NCI-H1048 (cell line): ENCODE measurements at regions not wholly inside any gene's neighbourhood (a gene's known extent, or its start where the extent isn't known, plus 50 kb on each side); places are given as distances from the start of the nearest gene placed in this dataset.
"Not testable (repeated sequence)": the region's sequence is repeated elsewhere in the genome, so short reads cannot be mapped to it uniquely, and the experiment has no call there.

ENCODE experiments used
- DNase-seq: peaks from one replicate; lab custom pipeline; 2025; lab: John Stamatoyannopoulos, UW

GRCh38 chr4:27121830-27122229 is 261.2 kb downstream of the STIM2 start:
- no peak for DNase-seq

GRCh38 chr4:27123123-27123768 is 262.6 kb downstream of the STIM2 start:
- DNase-seq: no peak

- no peak for DNase-seq
These were observed 263.1 kb downstream of the STIM2 start for GRCh38 chr4:27123769-27124124.

GRCh38 chr4:27126895-27127294 is 266.3 kb downstream of the STIM2 start:
- not testable (repeated sequence) for DNase-seq

GRCh38 chr4:27128443-27128842 is 267.8 kb downstream of the STIM2 start:
- no peak for DNase-seq

GRCh38 chr4:27129871-27130366 is 269.3 kb downstream of the STIM2 start:
- no peak for DNase-seq

GRCh38 chr4:27132497-27132896 is 271.9 kb downstream of the STIM2 start:
- no peak for DNase-seq

- DNase-seq: no peak
These were observed 279.8 kb downstream of the STIM2 start for GRCh38 chr4:27140486-27140885.

- DNase-seq: no peak
These were observed 280.9 kb downstream of the STIM2 start for GRCh38 chr4:27141530-27141929.

GRCh38 chr4:27142841-27143240 is 282.2 kb downstream of the STIM2 start:
- DNase-seq: no peak

- no peak for DNase-seq
These were observed 285.0 kb downstream of the STIM2 start for GRCh38 chr4:27145597-27145996.

- no peak for DNase-seq
These were observed 287.7 kb downstream of the STIM2 start for GRCh38 chr4:27148211-27148895.

- no peak for DNase-seq
These were observed 289.0 kb downstream of the STIM2 start for GRCh38 chr4:27149541-27150212.

- no peak for DNase-seq
These were observed 292.1 kb downstream of the STIM2 start for GRCh38 chr4:27152703-27153102.

- DNase-seq: no peak
These were observed 294.1 kb downstream of the STIM2 start for GRCh38 chr4:27154706-27155105.

- DNase-seq: no peak
These were observed 300.6 kb downstream of the STIM2 start for GRCh38 chr4:27161191-27161590.

GRCh38 chr4:27168783-27169182 is 308.1 kb downstream of the STIM2 start:
- DNase-seq: no peak

GRCh38 chr4:27173280-27173679 is 312.6 kb downstream of the STIM2 start:
- DNase-seq: no peak

GRCh38 chr4:27176400-27176799 is 315.8 kb downstream of the STIM2 start:
- DNase-seq: no peak

GRCh38 chr4:27176881-27177280 is 316.2 kb downstream of the STIM2 start:
- no peak for DNase-seq

- DNase-seq: no peak
These were observed 317.4 kb downstream of the STIM2 start for GRCh38 chr4:27178061-27178460.

- no peak for DNase-seq
These were observed 321.1 kb downstream of the STIM2 start for GRCh38 chr4:27181693-27182092.

GRCh38 chr4:27182211-27182610 is 321.6 kb downstream of the STIM2 start:
- no peak for DNase-seq
